B cell (primary cell): ENCODE measurements at regions not wholly inside any gene's neighbourhood (a gene's known extent, or its start where the extent isn't known, plus 50 kb on each side); places are given as distances from the start of the nearest gene placed in this dataset.

ENCODE experiments used
- ATAC-seq: fragments of 200-7000 bp; cut with Tn5 transposase; one replicate; pipeline ENCODE4 v1.10.0; 2021; ENCODE audit warnings: low read depth, mild to moderate bottlenecking, moderate number of reproducible peaks, moderate library complexity
- CTCF ChIA-PET: fragments of 350-600 bp; sonication (Branson Sonifier 250); formaldehyde crosslinking; loops from one replicate; lab custom pipeline; 2021; ENCODE audit warnings: antibody characterized with exemption, inconsistent platforms; lab: Charles Lee
- POLR2A ChIA-PET: fragments of 350-600 bp; sonication (Branson Sonifier 250); formaldehyde crosslinking; loops from one replicate; lab custom pipeline; 2021; ENCODE audit warnings: antibody characterized with exemption; lab: Charles Lee
- DNase-seq: peaks from one replicate; pipeline ENCODE4 v3.0.0; 2013
- H2AFZ ChIP-seq: 2 replicates; pipeline ENCODE4 v1.6.1; 2012; ENCODE audit warnings: mild to moderate bottlenecking, low read depth, low read length; ENCODE audit not compliant: insufficient read depth, poor library complexity, severe bottlenecking
- H3K27ac ChIP-seq, 2 donors: 1 replicate in 1 of 2; 2 replicates in 1 of 2; pipeline ENCODE4 v1.5.1; 2012 to 2013; ENCODE audit warnings: low read length in 2 of 2, mild to moderate bottlenecking in 2 of 2, moderate library complexity in 1 of 2
- H3K27me3 ChIP-seq, 4 experiments: fragments of 200-600 bp in 1 of 4; sonication (generic) in 1 of 4; replicated peaks in 1 of 4; 1 replicate in 2 of 4; 2 replicates in 2 of 4; pipeline versions ENCODE4 v1.6.1 to v1.7.0; 2013 to 2016; ENCODE audit warnings: low read length in 3 of 4, mild to moderate bottlenecking in 2 of 4, mixed read lengths in 1 of 4, moderate library complexity in 1 of 4; ENCODE audit not compliant: insufficient read depth in 4 of 4, control insufficient read depth in 3 of 4; ENCODE audit errors: control extremely low read depth in 1 of 4
- H3K36me3 ChIP-seq, 2 experiments: replicated peaks in 1 of 2; 1 replicate in 1 of 2; 2 replicates in 1 of 2; pipeline versions ENCODE4 v1.6.1 to v1.7.1; 2013; ENCODE audit warnings: low read length in 1 of 2; ENCODE audit not compliant: insufficient read depth in 2 of 2, control insufficient read depth in 1 of 2; ENCODE audit errors: control extremely low read depth in 1 of 2, extremely low read depth in 1 of 2
- H3K4me1 ChIP-seq, 2 donors: fragments of 200-600 bp in 1 of 2; sonication (generic) in 1 of 2; 1 replicate in 1 of 2; 2 replicates in 1 of 2; pipeline versions ENCODE4 v1.5.1 to v1.6.1; 2013 to 2017; ENCODE audit warnings: low read length in 2 of 2; ENCODE audit not compliant: control insufficient read depth in 2 of 2, insufficient read depth in 2 of 2
- H3K4me2 ChIP-seq: replicated peaks from 2 replicates; pipeline ENCODE3; 2012; ENCODE audit warnings: mild to moderate bottlenecking, low read depth, low read length; ENCODE audit not compliant: poor library complexity, severe bottlenecking
- H3K4me3 ChIP-seq, 5 experiments: fragments of 200-600 bp in 1 of 5; sonication (generic) in 1 of 5; 1 replicate in 3 of 5; 2 replicates in 2 of 5; pipeline versions ENCODE4 v1.5.1 to v1.7.0; 2011 to 2016; ENCODE audit warnings: low read length in 4 of 5, mild to moderate bottlenecking in 4 of 5, low read depth in 2 of 5, control low read depth in 1 of 5, moderate library complexity in 1 of 5; ENCODE audit not compliant: insufficient read depth in 1 of 5; ENCODE audit errors: control extremely low read depth in 1 of 5, extremely low read depth in 1 of 5
- H3K79me2 ChIP-seq: fragments of 200-600 bp; sonication (generic); one replicate; pipeline ENCODE4 v1.6.0; 2016; ENCODE audit warnings: low read length; ENCODE audit not compliant: control insufficient read depth, insufficient read depth
- H3K9ac ChIP-seq: fragments of 200-600 bp; sonication (generic); 2 replicates; pipeline ENCODE4 v1.6.1; 2017; ENCODE audit warnings: mild to moderate bottlenecking, low read length, moderate library complexity
- H3K9me3 ChIP-seq, 3 donors: one replicate each; pipeline versions ENCODE4 v1.6.1 to v1.7.1; 2013; ENCODE audit warnings: low read length in 2 of 3; ENCODE audit not compliant: control insufficient read depth in 2 of 3, insufficient read depth in 1 of 3; ENCODE audit errors: control extremely low read depth in 1 of 3
- H4K20me1 ChIP-seq: 2 replicates; pipeline ENCODE4 v1.6.0; 2012; ENCODE audit warnings: mild to moderate bottlenecking, low read length; ENCODE audit not compliant: insufficient read depth, control insufficient read depth, poor library complexity, severe bottlenecking
- H3K27ac Mint-ChIP-seq: one replicate; pipeline ENCODE4 v1.8.0; 2021; ENCODE audit warnings: mixed read lengths
- H3K27me3 Mint-ChIP-seq: one replicate; pipeline ENCODE4 v1.8.0; 2021; ENCODE audit warnings: mixed read lengths
- H3K4me1 Mint-ChIP-seq: one replicate; pipeline ENCODE4 v1.8.0; 2021; ENCODE audit warnings: mixed read lengths
- H3K4me3 Mint-ChIP-seq: one replicate; pipeline ENCODE4 v1.8.0; 2021; ENCODE audit warnings: mixed read lengths
- H3K9me3 Mint-ChIP-seq: one replicate; pipeline ENCODE4 v1.8.0; 2022; ENCODE audit warnings: mixed read lengths; ENCODE audit not compliant: insufficient read depth
- EZH2 ChIP-seq: IDR thresholded peaks from 2 replicates; pipeline ENCODE4 v1.6.1; 2012; ENCODE audit warnings: borderline replicate concordance, low read depth, mild to moderate bottlenecking, moderate library complexity, low read length; ENCODE audit not compliant: insufficient read depth, poor library complexity, severe bottlenecking
- WGBS: methylation state at CpG from one replicate; pipeline ENCODE4 v1.1.5; 2013; ENCODE audit warnings: missing lambda C conversion rate; ENCODE audit not compliant: insufficient coverage; 5-methylcytosine and 5-hydroxymethylcytosine counted together
- intact Hi-C: fragments of 100-400 bp; cut with micrococcal nuclease; formaldehyde crosslinking; loops from one replicate; pipeline ENCODE4 v1.10.0; 2022
- TF ChIP-seq, protein P1 (sequence below): fragments of 200-600 bp; IDR thresholded peaks from one replicate; pipeline ENCODE4 v1.8.0; 2022; ENCODE audit warnings: antibody characterized with exemption, mild to moderate bottlenecking

DNA sequence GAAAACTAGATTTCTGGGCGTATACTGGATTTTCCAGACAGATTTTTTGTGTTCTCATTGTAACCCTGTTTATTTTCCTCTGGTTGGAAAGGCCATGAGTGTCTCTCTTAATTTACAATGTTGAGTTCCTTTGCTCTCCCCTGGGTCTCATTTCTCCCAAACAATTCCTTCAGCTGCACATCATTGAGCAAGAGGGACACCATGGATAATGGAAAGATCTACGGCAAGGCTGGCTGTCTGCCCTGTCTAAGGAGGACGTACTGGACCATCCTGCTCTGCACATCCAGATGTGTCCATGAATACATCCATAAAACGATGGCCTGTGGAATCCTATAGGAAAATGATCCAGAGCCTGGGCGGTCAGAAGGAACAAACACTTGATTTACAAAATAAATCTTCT, 258.1 kb upstream of the MCTP2 start:
- intact Hi-C loops = no loop called here
- POLR2A ChIA-PET = no interaction called here
- no peaks in the 10 kb centered on the region for H3K27me3 ChIP-seq
- Mint-ChIP-seq H3K27me3 (peaks cover 3% of the 10 kb centered on the region), H3K9me3 (no peaks in the 10 kb centered on the region), H3K4me3 (no peak overlapping the region), H3K27ac (no peak overlapping the region), H3K4me1 (no peaks in the 10 kb centered on the region)
- DNase-seq (no peak), ATAC-seq (no peak)
- H3K79me2 ChIP-seq = no peaks in the 10 kb centered on the region
- CTCF ChIA-PET = no interaction called here
- no peaks in the 10 kb centered on the region for H3K4me1 ChIP-seq
- no peaks in the 10 kb centered on the region for H3K9me3 ChIP-seq
- no peak overlapping the region for H3K4me2 ChIP-seq
- no peaks in the 10 kb centered on the region for H3K36me3 ChIP-seq
- TF ChIP-seq, protein P1, sequence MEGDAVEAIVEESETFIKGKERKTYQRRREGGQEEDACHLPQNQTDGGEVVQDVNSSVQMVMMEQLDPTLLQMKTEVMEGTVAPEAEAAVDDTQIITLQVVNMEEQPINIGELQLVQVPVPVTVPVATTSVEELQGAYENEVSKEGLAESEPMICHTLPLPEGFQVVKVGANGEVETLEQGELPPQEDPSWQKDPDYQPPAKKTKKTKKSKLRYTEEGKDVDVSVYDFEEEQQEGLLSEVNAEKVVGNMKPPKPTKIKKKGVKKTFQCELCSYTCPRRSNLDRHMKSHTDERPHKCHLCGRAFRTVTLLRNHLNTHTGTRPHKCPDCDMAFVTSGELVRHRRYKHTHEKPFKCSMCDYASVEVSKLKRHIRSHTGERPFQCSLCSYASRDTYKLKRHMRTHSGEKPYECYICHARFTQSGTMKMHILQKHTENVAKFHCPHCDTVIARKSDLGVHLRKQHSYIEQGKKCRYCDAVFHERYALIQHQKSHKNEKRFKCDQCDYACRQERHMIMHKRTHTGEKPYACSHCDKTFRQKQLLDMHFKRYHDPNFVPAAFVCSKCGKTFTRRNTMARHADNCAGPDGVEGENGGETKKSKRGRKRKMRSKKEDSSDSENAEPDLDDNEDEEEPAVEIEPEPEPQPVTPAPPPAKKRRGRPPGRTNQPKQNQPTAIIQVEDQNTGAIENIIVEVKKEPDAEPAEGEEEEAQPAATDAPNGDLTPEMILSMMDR = no peak
- TF ChIP-seq EZH2 = no peak
- no peak overlapping the region for H3K9ac ChIP-seq
- no peak overlapping the region for H3K4me3 ChIP-seq
- 94% methylated on average over 2 of the region's 5 CpGs for WGBS
- no peaks in the 10 kb centered on the region for H4K20me1 ChIP-seq
- no peak overlapping the region for H2AFZ ChIP-seq
- no peak overlapping the region for H3K27ac ChIP-seq

DNA sequence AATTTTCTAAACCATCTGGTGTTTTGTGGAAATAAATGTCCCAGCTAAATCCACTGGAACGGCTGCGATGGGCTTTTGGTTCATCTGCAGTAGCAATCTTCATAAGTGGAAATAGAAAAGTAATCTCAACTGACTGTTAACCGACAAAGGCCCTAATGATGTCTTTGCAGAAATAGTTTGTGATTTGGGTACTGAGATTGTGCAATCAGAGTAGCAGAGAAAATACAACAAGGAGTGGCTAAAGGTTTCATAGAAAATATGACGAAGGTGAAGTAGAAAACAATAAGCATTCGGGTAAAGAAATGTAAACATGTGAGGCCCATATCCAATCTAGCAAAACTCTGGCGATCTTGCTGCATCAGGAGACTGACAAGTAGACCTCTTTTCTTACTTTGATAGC, 262.6 kb upstream of the MCTP2 start:
- no peaks in the 10 kb centered on the region for H3K27me3 Mint-ChIP-seq
- H3K9me3 Mint-ChIP-seq = no peaks in the 10 kb centered on the region
- H3K27ac Mint-ChIP-seq = no peak overlapping the region
- Histone ChIP-seq H3K9ac (no peak overlapping the region), H3K4me1 (no peaks in the 10 kb centered on the region), H3K4me3 (no peak overlapping the region), H3K27me3 (no peaks in the 10 kb centered on the region), H4K20me1 (no peaks in the 10 kb centered on the region), H3K36me3 (no peaks in the 10 kb centered on the region), H3K27ac (no peak overlapping the region), H3K79me2 (no peaks in the 10 kb centered on the region), H2AFZ (no peak overlapping the region), H3K4me2 (no peak overlapping the region), H3K9me3 (no peaks in the 10 kb centered on the region)
- ChIA-PET CTCF (no interaction called here), POLR2A (no interaction called here)
- no peaks in the 10 kb centered on the region for H3K4me1 Mint-ChIP-seq
- no peak for DNase-seq
- no peak for TF ChIP-seq EZH2
- TF ChIP-seq, protein P1 = no peak
- 100% methylated on average over 3 of the region's 6 CpGs for WGBS
- no peak overlapping the region for H3K4me3 Mint-ChIP-seq
- no peak for ATAC-seq
- intact Hi-C loops = no loop called here
